Osteoblast (primary cell): ENCODE measurements at regions not wholly inside any gene's neighbourhood (a gene's known extent, or its start where the extent isn't known, plus 50 kb on each side); places are given as distances from the start of the nearest gene placed in this dataset.

ENCODE experiments used
- DNase-seq: peaks from one replicate; pipeline ENCODE4 v3.0.0; 2011; ENCODE audit warnings: low spot score, mixed read lengths; ENCODE audit not compliant: insufficient read length; ENCODE audit errors: missing footprints
- H2AFZ ChIP-seq: 2 replicates; pipeline ENCODE4 v1.6.0; 2011; ENCODE audit warnings: mild to moderate bottlenecking, low read length
- H3K27ac ChIP-seq: 2 replicates; pipeline ENCODE4 v1.5.1; 2011; ENCODE audit warnings: mild to moderate bottlenecking, low read depth, low read length, moderate library complexity
- H3K27me3 ChIP-seq: 2 replicates; pipeline ENCODE4 v1.6.0; 2012; ENCODE audit warnings: mild to moderate bottlenecking, control low read depth, inconsistent platforms, low read length, moderate library complexity; ENCODE audit not compliant: insufficient read depth
- H3K36me3 ChIP-seq: 2 replicates; pipeline ENCODE4 v1.5.1; 2011; ENCODE audit warnings: mild to moderate bottlenecking, low read length, control low read depth, moderate library complexity; ENCODE audit not compliant: insufficient read depth
- H3K4me1 ChIP-seq: 2 replicates; pipeline ENCODE4 v1.5.1; 2011; ENCODE audit warnings: mild to moderate bottlenecking, low read length, control low read depth, moderate library complexity; ENCODE audit not compliant: insufficient read depth
- H3K4me2 ChIP-seq: 2 replicates; pipeline ENCODE4 v1.6.0; 2011; ENCODE audit warnings: mild to moderate bottlenecking, low read length; ENCODE audit not compliant: insufficient read depth
- H3K4me3 ChIP-seq: fragments of 200-600 bp; sonication (generic); 3 replicates; pipeline ENCODE4 v1.5.1; 2012; ENCODE audit warnings: mild to moderate bottlenecking, low read length, inconsistent platforms; ENCODE audit not compliant: insufficient read depth
- H3K79me2 ChIP-seq: 2 replicates; pipeline ENCODE4 v1.6.0; 2012; ENCODE audit warnings: mild to moderate bottlenecking, low read length, control low read depth, inconsistent platforms; ENCODE audit not compliant: insufficient read depth
- H3K9me3 ChIP-seq: 2 replicates; pipeline ENCODE4 v1.5.1; 2011; ENCODE audit warnings: low read depth, low read length, control low read depth
- H4K20me1 ChIP-seq: 2 replicates; pipeline ENCODE4 v1.6.0; 2012; ENCODE audit warnings: mild to moderate bottlenecking, low read length, control low read depth; ENCODE audit not compliant: insufficient read depth
- TF ChIP-seq, protein P1 (sequence below): IDR thresholded peaks from 2 replicates; pipeline ENCODE4 v1.5.1; 2011; ENCODE audit warnings: mild to moderate bottlenecking, low read depth, low read length, moderate library complexity; ENCODE audit errors: extremely low read depth

DNA sequence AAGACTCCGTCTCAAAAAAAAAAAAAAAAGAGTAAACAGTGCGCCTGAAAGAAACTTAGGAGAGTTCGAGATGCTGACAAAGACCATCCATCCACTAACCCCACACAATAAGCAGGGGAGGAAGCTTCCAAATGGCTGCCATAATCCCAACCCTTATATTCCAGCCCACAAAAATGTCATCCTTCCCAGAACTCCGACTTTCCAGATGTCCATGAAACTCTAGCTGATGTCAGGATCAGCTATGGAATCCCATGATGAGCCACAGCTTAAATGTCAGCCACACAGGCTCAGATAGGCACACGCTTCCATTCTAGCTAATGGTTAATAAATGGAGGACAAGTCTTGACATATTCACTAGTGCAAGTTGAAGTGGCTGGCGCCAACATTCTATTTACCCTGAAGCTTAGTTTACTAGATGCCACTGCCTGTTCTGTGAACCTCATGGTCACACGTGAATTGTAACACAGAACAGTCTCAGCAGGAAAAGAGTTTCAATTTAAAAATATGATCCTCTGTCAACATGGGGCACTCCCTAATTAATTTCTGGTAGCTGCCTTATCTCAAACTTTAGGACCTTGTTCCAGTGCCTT, 75.5 kb downstream of the FOXF2 start:
- Histone ChIP-seq H3K27ac (no peak overlapping the region), H3K27me3 (peaks cover 2% of the 10 kb centered on the region), H3K79me2 (no peaks in the 10 kb centered on the region), H3K4me1 (peaks cover 7% of the 10 kb centered on the region), H2AFZ (no peak overlapping the region), H3K36me3 (no peaks in the 10 kb centered on the region), H3K4me2 (no peak overlapping the region), H3K4me3 (no peak overlapping the region), H3K9me3 (no peaks in the 10 kb centered on the region), H4K20me1 (no peaks in the 10 kb centered on the region)
- TF ChIP-seq, protein P1, sequence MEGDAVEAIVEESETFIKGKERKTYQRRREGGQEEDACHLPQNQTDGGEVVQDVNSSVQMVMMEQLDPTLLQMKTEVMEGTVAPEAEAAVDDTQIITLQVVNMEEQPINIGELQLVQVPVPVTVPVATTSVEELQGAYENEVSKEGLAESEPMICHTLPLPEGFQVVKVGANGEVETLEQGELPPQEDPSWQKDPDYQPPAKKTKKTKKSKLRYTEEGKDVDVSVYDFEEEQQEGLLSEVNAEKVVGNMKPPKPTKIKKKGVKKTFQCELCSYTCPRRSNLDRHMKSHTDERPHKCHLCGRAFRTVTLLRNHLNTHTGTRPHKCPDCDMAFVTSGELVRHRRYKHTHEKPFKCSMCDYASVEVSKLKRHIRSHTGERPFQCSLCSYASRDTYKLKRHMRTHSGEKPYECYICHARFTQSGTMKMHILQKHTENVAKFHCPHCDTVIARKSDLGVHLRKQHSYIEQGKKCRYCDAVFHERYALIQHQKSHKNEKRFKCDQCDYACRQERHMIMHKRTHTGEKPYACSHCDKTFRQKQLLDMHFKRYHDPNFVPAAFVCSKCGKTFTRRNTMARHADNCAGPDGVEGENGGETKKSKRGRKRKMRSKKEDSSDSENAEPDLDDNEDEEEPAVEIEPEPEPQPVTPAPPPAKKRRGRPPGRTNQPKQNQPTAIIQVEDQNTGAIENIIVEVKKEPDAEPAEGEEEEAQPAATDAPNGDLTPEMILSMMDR = no peak
- DNase-seq = no peak

DNA sequence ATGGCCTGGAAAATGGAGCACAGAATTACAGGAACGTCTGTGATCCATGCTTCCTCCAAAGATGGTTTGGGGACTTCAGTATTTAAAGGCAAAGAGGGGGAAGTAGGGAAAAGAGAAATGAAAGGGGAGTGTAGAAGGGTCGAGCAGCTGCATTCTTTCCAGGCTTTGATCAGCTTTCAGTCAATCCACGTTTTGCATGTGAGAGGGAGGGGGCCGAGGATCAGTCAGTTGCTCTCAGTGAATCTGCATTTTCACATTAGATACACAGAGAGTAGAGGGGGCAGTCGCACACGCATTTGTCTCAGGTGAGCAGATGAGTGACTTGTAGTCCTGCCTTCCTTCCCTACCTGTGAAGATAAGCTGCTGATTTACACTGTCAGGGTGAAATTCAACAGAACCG, 78.8 kb downstream of the FOXF2 start:
- H3K79me2 ChIP-seq = no peaks in the 10 kb centered on the region
- no peaks in the 10 kb centered on the region for H3K9me3 ChIP-seq
- no peaks in the 10 kb centered on the region for H3K4me1 ChIP-seq
- H2AFZ ChIP-seq = no peak overlapping the region
- H3K36me3 ChIP-seq = no peaks in the 10 kb centered on the region
- TF ChIP-seq, protein P1 = no peak
- no peak overlapping the region for H3K4me2 ChIP-seq
- H3K27me3 ChIP-seq = peaks cover 2% of the 10 kb centered on the region
- no peak for DNase-seq
- no peaks in the 10 kb centered on the region for H4K20me1 ChIP-seq
- no peak overlapping the region for H3K4me3 ChIP-seq
- H3K27ac ChIP-seq = no peak overlapping the region

DNA sequence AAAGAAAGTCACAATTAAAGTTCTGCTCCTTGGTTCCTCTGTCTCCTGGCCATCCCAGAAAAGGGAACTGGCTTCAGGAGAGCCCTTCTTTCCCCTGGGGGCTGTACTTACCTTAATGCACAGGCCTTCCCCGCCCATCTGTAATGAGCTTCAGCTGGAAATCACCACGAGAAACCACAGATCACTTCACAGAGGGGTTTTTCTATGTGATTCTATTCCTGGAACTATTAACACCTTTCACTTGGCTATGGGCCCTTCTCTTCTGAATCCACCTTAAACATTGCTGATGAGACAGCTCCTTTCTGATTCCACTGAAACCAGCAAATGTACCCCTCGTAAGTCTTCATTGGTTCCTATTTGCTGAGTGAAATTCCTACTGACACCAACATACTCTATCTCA, 80.7 kb downstream of the FOXF2 start:
- H4K20me1 ChIP-seq = no peaks in the 10 kb centered on the region
- H3K79me2 ChIP-seq = no peaks in the 10 kb centered on the region
- DNase-seq = no peak
- TF ChIP-seq, protein P1 = no peak
- no peak overlapping the region for H3K27ac ChIP-seq
- H3K9me3 ChIP-seq = no peaks in the 10 kb centered on the region
- peaks cover 2% of the 10 kb centered on the region for H3K27me3 ChIP-seq
- H3K4me2 ChIP-seq = no peak overlapping the region
- no peaks in the 10 kb centered on the region for H3K36me3 ChIP-seq
- no peak overlapping the region for H2AFZ ChIP-seq
- no peaks in the 10 kb centered on the region for H3K4me1 ChIP-seq
- no peak overlapping the region for H3K4me3 ChIP-seq

DNA sequence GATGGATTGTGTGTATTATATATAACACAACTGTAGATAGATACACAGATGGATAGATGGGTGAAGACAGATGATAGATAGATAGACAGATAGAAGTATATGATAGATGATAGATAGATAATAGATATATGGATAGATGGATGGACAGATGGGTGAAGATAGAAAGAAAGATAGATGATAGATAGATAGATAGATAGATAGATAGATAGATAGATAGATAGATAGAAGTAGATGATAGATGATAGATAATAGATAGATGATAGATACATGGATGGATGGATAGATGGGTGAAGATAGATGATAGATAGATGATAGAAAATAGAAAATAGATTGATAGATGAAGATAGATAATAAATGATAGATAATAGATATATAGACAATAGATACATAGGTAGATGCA, 83.3 kb downstream of the FOXF2 start:
- Histone ChIP-seq H3K4me3 (no peak overlapping the region), H2AFZ (no peak overlapping the region), H3K27ac (no peak overlapping the region), H4K20me1 (no peaks in the 10 kb centered on the region), H3K27me3 (peaks cover 2% of the 10 kb centered on the region), H3K79me2 (no peaks in the 10 kb centered on the region), H3K4me1 (peaks cover 10% of the 10 kb centered on the region), H3K36me3 (no peaks in the 10 kb centered on the region), H3K4me2 (no peak overlapping the region), H3K9me3 (no peaks in the 10 kb centered on the region)
- TF ChIP-seq, protein P1 = no peak
- DNase-seq = no peak
